ENCODE measurements at regions not wholly inside any gene's neighbourhood (a gene's known extent, or its start where the extent isn't known, plus 50 kb on each side); places are given as distances from the start of the nearest gene placed in this dataset.

DNA sequence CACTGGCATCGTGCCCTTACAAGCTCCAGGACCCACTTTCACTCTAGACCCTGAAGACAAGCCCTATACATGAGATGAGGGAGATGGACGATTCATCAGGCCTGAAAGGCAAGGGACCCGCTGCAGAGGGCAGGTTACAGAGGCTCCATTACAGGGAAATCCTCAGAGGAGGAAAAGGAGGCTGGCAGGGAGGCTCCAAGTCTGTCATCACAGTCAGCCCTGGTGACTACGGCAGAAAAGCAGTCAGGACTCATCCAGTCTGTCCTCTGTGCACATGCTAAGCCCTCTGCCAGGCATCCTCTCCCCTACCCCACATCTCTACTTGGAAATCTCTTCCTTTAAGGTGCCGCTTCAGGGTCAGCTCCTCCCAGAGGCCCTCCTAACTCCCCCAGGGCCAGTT is 197.7 kb upstream of the CDH5 start:
- no peak for TF ChIP-seq CTCF (IDR thresholded peaks at IDR 0.05; ENCODE audit: low read length, missing control alignments)
- no peak overlapping the region for H3K4me3 ChIP-seq (replicated peaks; ENCODE audit: low read depth, low read length)
- DNase-seq (ENCODE audit: low read depth): no peak

DNA sequence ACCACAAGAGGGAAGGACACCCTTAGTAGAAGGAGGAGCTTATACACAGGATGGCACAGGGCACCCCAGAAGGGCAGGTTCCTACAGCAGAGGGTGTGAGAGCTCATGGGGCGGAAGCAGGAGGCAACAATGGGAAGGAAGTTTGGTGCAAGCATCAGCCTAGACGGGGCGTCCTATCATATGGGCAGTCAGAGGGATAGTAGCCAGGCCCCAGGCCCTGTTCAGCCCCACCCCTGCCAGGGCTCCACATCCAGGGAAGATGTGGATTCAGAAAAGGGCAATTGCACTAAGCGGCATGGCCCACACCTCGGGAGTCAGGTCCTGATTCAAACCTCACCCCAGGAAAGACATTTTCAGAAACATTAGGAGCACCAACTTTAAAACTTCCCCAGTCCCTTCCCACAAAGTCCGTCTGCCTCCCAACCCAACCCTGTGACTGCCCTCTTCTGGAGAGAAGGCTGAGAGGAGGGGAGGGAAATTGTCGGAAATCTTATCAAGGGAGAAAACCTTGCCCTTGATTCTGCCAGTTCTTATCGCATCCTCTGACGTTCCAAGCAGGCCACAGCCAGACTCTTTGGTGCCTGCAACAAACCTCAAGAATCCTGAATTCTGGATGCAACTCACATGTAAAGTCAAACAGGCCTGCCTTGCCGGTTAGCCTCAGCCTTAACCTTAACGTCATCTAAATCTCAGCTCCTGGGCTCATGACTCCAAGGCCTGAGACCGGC is 198.8 kb upstream of the CDH5 start:
- peak; percentile 77 for TF ChIP-seq CTCF (IDR thresholded peaks at IDR 0.05; ENCODE audit: low read length, missing control alignments)
- no peak overlapping the region for H3K4me3 ChIP-seq (replicated peaks; ENCODE audit: low read depth, low read length)
- DNase-seq (ENCODE audit: low read depth): peak; percentile 94

- H3K4me3 ChIP-seq (replicated peaks; ENCODE audit: low read depth, low read length): no peak overlapping the region
- TF ChIP-seq CTCF (IDR thresholded peaks at IDR 0.05; ENCODE audit: low read length, missing control alignments): no peak
- DNase-seq (ENCODE audit: low read depth): peak; percentile 23
Observed at GRCh38 chr16:66166490-66166889, 200.0 kb upstream of the CDH5 start.

GRCh38 chr16:66165879-66166278 is 200.6 kb upstream of the CDH5 start:
- H3K4me3 ChIP-seq (replicated peaks; ENCODE audit: low read depth, low read length): no peak overlapping the region
- no peak for TF ChIP-seq CTCF (IDR thresholded peaks at IDR 0.05; ENCODE audit: low read length, missing control alignments)
- no peak for DNase-seq (ENCODE audit: low read depth)

DNA sequence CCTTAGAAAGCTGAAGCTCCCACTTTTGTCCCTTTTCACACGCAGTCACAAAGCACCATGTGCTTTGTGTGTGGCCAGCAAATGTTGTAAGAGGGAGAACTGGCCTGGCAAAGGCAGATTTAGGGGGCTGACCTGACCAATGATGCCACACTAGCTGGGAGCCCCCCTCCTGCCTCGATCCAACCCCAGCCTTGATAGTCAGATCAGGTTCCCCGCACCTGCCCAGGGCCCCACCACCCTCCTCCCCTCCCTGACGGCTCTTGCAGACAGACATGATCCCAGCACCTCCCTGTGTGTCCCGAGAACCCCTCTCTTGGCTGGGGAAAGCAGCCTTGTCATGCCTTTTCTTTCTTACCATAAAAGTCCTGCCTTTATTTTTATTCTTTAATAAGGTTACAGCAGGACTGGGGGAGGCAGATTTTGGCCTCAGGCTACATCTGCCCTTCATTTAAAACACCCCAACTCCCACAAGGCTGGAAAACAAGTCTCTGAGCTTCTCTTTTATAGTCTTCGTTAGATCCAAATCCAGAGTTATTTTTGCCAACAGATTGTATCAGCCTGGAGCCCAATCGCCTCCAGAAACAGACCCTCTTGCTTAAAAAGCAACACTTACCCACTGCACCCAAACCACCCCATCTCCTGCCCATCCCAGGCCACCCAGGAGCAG is 201.8 kb upstream of the CDH5 start:
- H3K4me3 ChIP-seq (replicated peaks; ENCODE audit: low read depth, low read length): no peak overlapping the region
- no peak for TF ChIP-seq CTCF (IDR thresholded peaks at IDR 0.05; ENCODE audit: low read length, missing control alignments)
- no peak for DNase-seq (ENCODE audit: low read depth)

GRCh38 chr16:66162821-66163220 is 203.7 kb upstream of the CDH5 start:
- TF ChIP-seq CTCF (IDR thresholded peaks at IDR 0.05; ENCODE audit: low read length, missing control alignments): no peak
- no peak for DNase-seq (ENCODE audit: low read depth)
- no peak overlapping the region for H3K4me3 ChIP-seq (replicated peaks; ENCODE audit: low read depth, low read length)

- H3K4me3 ChIP-seq (replicated peaks; ENCODE audit: low read depth, low read length): no peak overlapping the region
- no peak for DNase-seq (ENCODE audit: low read depth)
- TF ChIP-seq CTCF (IDR thresholded peaks at IDR 0.05; ENCODE audit: low read length, missing control alignments): no peak
Observed at GRCh38 chr16:66161942-66162341, 204.5 kb upstream of the CDH5 start.
